Naive thymus-derived CD4-positive, alpha-beta T cell (primary cell): ENCODE measurements at regions not wholly inside any gene's neighbourhood (a gene's known extent, or its start where the extent isn't known, plus 50 kb on each side); places are given as distances from the start of the nearest gene placed in this dataset.

ENCODE experiments used
- ATAC-seq: fragments of 150-1000 bp; cut with Tn5 transposase; 2 replicates; pipeline ENCODE4 v1.10.0; 2021; ENCODE audit warnings: mild to moderate bottlenecking, moderate library complexity
- CTCF ChIA-PET: fragments of 350-600 bp; sonication (Branson Sonifier 250); formaldehyde crosslinking; loops from one replicate; lab custom pipeline; 2021; ENCODE audit warnings: antibody characterized with exemption; lab: Charles Lee
- POLR2A ChIA-PET: fragments of 350-600 bp; sonication (Branson Sonifier 250); formaldehyde crosslinking; loops from one replicate; lab custom pipeline; 2021; ENCODE audit warnings: antibody characterized with exemption, inconsistent platforms; lab: Charles Lee
- DNase-seq, 9 donors: peaks; one replicate each; pipeline versions ENCODE4 v3.0.0 to v3.0.0-alpha.2; 2020 to 2022; ENCODE audit warnings: mixed read lengths in 1 of 9
- H3K27ac ChIP-seq: one replicate; pipeline ENCODE4 v1.7.0; 2013; ENCODE audit warnings: mild to moderate bottlenecking, low read depth, low read length, moderate library complexity
- H3K27me3 ChIP-seq, 2 donors: one replicate each; pipeline ENCODE4 v1.7.0; 2013; ENCODE audit warnings: low read length in 2 of 2, mild to moderate bottlenecking in 2 of 2, moderate library complexity in 2 of 2; ENCODE audit not compliant: control insufficient read depth in 2 of 2, insufficient read depth in 2 of 2
- H3K36me3 ChIP-seq, 3 experiments: 1 replicate in 2 of 3; 2 replicates in 1 of 3; pipeline ENCODE4 v1.7.0; 2013; ENCODE audit warnings: low read length in 3 of 3, mild to moderate bottlenecking in 3 of 3, moderate library complexity in 1 of 3; ENCODE audit not compliant: insufficient read depth in 3 of 3, control insufficient read depth in 2 of 3
- H3K4me1 ChIP-seq, 2 donors: one replicate each; pipeline ENCODE4 v1.7.0; 2013; ENCODE audit warnings: low read length in 2 of 2, mild to moderate bottlenecking in 2 of 2, moderate library complexity in 1 of 2; ENCODE audit not compliant: control insufficient read depth in 2 of 2, insufficient read depth in 2 of 2
- H3K4me3 ChIP-seq: 2 replicates; pipeline ENCODE4 v1.7.0; 2013; ENCODE audit warnings: mild to moderate bottlenecking, low read length
- H3K9me3 ChIP-seq, 3 experiments: 1 replicate in 2 of 3; 2 replicates in 1 of 3; pipeline ENCODE4 v1.7.0; 2013; ENCODE audit warnings: low read length in 3 of 3; ENCODE audit not compliant: control insufficient read depth in 2 of 3
- H3K27ac Mint-ChIP-seq, 9 donors: one replicate each; pipeline ENCODE4 v1.8.0; 2020 to 2022; ENCODE audit warnings: mixed read lengths in 9 of 9, mild to moderate bottlenecking in 8 of 9, moderate library complexity in 5 of 9, inconsistent platforms in 2 of 9
- H3K27me3 Mint-ChIP-seq, 5 donors: one replicate each; pipeline ENCODE4 v1.8.0; 2021 to 2022; ENCODE audit warnings: mixed read lengths in 5 of 5, mild to moderate bottlenecking in 1 of 5
- H3K36me3 Mint-ChIP-seq, 5 donors: one replicate each; pipeline ENCODE4 v1.8.0; 2020 to 2022; ENCODE audit warnings: mixed read lengths in 5 of 5, mild to moderate bottlenecking in 3 of 5, inconsistent platforms in 1 of 5
- H3K4me1 Mint-ChIP-seq, 7 donors: one replicate each; pipeline ENCODE4 v1.8.0; 2020 to 2022; ENCODE audit warnings: mixed read lengths in 7 of 7, mild to moderate bottlenecking in 3 of 7, inconsistent platforms in 1 of 7
- H3K4me3 Mint-ChIP-seq, 10 donors: one replicate each; pipeline ENCODE4 v1.8.0; 2020 to 2022; ENCODE audit warnings: mild to moderate bottlenecking in 10 of 10, mixed read lengths in 10 of 10, moderate library complexity in 6 of 10, inconsistent platforms in 2 of 10
- H3K9me3 Mint-ChIP-seq, 11 donors: one replicate each; pipeline ENCODE4 v1.8.0; 2020 to 2022; ENCODE audit warnings: mixed read lengths in 11 of 11, mild to moderate bottlenecking in 4 of 11, inconsistent platforms in 1 of 11, moderate library complexity in 1 of 11
- intact Hi-C, 2 donors: fragments of 100-400 bp; cut with micrococcal nuclease; formaldehyde crosslinking; loops; one replicate each; pipeline ENCODE4 v1.15.1; 2023

DNA sequence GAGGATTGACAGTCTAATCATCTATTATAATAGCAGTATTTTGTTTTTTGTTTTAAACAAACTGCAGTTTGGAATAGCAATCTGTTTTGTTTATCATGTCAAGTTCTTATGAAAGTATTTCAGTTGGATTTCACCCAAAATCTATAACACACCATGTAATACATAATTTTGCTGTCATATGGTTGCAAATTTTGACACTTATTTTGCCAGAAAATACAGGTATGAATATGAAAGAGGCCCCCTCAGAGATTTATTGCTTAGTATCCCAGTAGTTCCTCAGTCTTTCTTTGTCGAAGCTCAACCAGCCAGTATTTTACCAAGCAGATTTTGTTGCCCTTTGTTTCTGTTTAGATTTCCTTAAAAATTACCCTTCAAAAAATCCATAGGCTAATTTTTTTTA, 317.5 kb upstream of the CXADR start:
- H3K36me3 Mint-ChIP-seq: peaks cover 0 to 3% (median 0%) of the 10 kb centered on the region in 5 donors
- Histone ChIP-seq H3K27ac (no peak overlapping the region), H3K36me3 (no peaks in the 10 kb centered on the region), H3K4me3 (no peak overlapping the region), H3K4me1 (no peaks in the 10 kb centered on the region), H3K9me3 (no peaks in the 10 kb centered on the region), H3K27me3 (no peaks in the 10 kb centered on the region)
- POLR2A ChIA-PET: no interaction called here
- H3K4me3 Mint-ChIP-seq: no peak overlapping the region
- DNase-seq: no peak
- intact Hi-C loops: no loop called here
- ATAC-seq: no peak
- CTCF ChIA-PET: no interaction called here
- no peaks in the 10 kb centered on the region for H3K4me1 Mint-ChIP-seq
- H3K27ac Mint-ChIP-seq: no peak overlapping the region
- peaks cover 2 to 39% (median 14%) of the 10 kb centered on the region in 11 donors for H3K9me3 Mint-ChIP-seq
- H3K27me3 Mint-ChIP-seq: no peaks in the 10 kb centered on the region

DNA sequence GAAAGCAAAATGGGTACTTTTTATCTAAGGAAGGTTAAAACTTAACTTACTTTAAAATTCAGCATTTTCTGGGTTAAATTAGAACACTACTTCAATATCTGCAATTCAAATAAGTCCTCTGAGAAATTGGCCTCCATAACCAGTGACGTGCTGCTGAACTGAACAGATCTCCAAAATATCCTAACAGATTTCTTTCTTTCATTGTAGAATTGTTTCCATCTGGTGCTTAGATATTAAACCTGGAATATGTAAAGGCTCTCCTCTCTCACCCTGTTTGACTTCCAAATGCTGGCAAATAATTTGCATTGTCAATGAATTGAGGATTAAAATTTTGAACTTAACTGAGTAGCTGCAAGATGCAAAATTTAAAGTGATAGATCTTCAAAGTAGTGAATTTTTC, 316.9 kb upstream of the CXADR start:
- Mint-ChIP-seq H3K9me3 (peaks cover 2 to 34% (median 15%) of the 10 kb centered on the region in 11 donors), H3K4me1 (no peaks in the 10 kb centered on the region), H3K27me3 (no peaks in the 10 kb centered on the region), H3K4me3 (no peak overlapping the region), H3K27ac (no peak overlapping the region), H3K36me3 (peaks cover 0 to 3% (median 0%) of the 10 kb centered on the region in 5 donors)
- intact Hi-C loops: no loop called here
- no peaks in the 10 kb centered on the region for H3K36me3 ChIP-seq
- no peak overlapping the region for H3K27ac ChIP-seq
- no peak for ATAC-seq
- H3K4me1 ChIP-seq: no peaks in the 10 kb centered on the region
- ChIA-PET POLR2A (no interaction called here), CTCF (no interaction called here)
- no peak overlapping the region for H3K4me3 ChIP-seq
- DNase-seq: no peak
- H3K9me3 ChIP-seq: no peaks in the 10 kb centered on the region
- H3K27me3 ChIP-seq: no peaks in the 10 kb centered on the region

DNA sequence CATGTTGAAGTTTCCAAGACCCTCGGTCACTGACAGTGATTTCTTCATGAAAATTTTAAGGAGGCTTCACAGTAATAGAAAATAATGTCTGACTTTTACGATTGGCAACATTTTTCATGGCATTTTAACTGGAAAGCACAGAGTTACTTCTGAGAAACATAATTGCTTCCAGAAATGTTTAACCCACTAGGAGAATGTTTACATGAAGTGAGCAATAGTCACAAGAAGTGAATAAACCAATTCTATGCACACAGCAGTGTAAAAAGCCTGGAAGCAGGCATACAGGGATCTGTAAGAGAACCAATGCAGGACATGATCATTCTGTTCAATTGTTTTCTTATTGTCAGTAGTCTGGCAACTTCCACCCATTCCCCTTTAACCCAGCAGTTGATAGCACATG, 316.2 kb upstream of the CXADR start:
- peaks cover 0 to 3% (median 0%) of the 10 kb centered on the region in 5 donors for H3K36me3 Mint-ChIP-seq
- no peak overlapping the region for H3K4me3 Mint-ChIP-seq
- H3K27me3 ChIP-seq: no peaks in the 10 kb centered on the region
- H3K4me3 ChIP-seq: no peak overlapping the region
- H3K9me3 ChIP-seq: no peaks in the 10 kb centered on the region
- no peaks in the 10 kb centered on the region for H3K4me1 ChIP-seq
- H3K36me3 ChIP-seq: no peaks in the 10 kb centered on the region
- DNase-seq: no peak
- CTCF ChIA-PET: no interaction called here
- H3K27ac ChIP-seq: no peak overlapping the region
- no peak overlapping the region for H3K27ac Mint-ChIP-seq
- no peaks in the 10 kb centered on the region for H3K27me3 Mint-ChIP-seq
- intact Hi-C loops: no loop called here
- peaks cover 2 to 34% (median 15%) of the 10 kb centered on the region in 11 donors for H3K9me3 Mint-ChIP-seq
- no peak for ATAC-seq
- H3K4me1 Mint-ChIP-seq: no peaks in the 10 kb centered on the region
- POLR2A ChIA-PET: no interaction called here

DNA sequence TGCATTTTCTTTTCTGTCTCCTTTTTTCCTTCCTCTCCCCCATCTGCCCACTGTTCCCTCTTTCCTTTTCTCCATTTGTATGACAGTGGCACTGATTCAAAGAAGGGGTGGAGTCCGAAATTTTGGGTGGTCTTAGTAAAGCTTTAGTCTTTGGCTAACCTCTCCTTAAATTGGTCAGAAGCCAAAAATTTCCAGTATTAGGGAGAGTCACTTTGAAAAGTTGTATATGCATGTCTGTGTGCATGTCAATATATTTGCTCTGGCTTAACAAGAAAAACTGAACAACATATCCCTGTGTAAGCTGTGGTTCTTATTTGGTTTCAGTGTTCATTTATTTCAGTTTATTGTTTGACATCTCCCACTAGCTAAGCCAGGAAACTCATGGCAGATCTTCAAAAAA, 314.8 kb upstream of the CXADR start:
- H3K27me3 ChIP-seq: no peaks in the 10 kb centered on the region
- intact Hi-C loops: no loop called here
- CTCF ChIA-PET: no interaction called here
- Mint-ChIP-seq H3K27ac (no peak overlapping the region), H3K4me3 (no peak overlapping the region), H3K9me3 (peaks cover 2 to 28% (median 10%) of the 10 kb centered on the region in 11 donors), H3K27me3 (no peaks in the 10 kb centered on the region), H3K4me1 (no peaks in the 10 kb centered on the region), H3K36me3 (peaks cover 0 to 3% (median 0%) of the 10 kb centered on the region in 5 donors)
- no peaks in the 10 kb centered on the region for H3K36me3 ChIP-seq
- DNase-seq: no peak
- no peak for ATAC-seq
- no peaks in the 10 kb centered on the region for H3K9me3 ChIP-seq
- no peak overlapping the region for H3K27ac ChIP-seq
- H3K4me3 ChIP-seq: no peak overlapping the region
- POLR2A ChIA-PET: no interaction called here
- no peaks in the 10 kb centered on the region for H3K4me1 ChIP-seq

DNA sequence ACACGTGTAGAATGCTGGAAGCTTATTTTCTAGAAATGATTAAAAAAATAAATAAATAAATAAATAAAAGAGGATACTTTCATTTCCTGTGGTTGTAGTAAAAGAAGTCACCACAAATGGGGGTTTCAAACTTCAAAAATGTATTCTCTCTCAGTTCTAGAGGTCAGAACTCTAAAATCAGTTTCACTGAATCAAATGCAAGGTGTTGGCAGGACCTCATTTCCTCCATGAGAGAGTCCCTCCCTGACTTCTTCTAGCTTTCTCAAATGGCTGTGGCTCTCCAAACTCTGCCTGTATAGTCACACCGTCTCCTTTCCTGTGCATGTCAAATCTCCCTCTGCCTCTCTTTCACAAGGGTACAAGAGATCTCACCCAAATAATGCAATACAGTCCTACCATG, 312.6 kb upstream of the CXADR start:
- no peaks in the 10 kb centered on the region for H3K4me1 ChIP-seq
- H3K36me3 Mint-ChIP-seq: no peaks in the 10 kb centered on the region
- no peaks in the 10 kb centered on the region for H3K9me3 ChIP-seq
- H3K4me3 ChIP-seq: no peak overlapping the region
- ATAC-seq: no peak
- H3K9me3 Mint-ChIP-seq: peaks cover 1 to 25% (median 8%) of the 10 kb centered on the region in 11 donors
- no peak overlapping the region for H3K4me3 Mint-ChIP-seq
- no peak for DNase-seq
- intact Hi-C loops: no loop called here
- H3K27me3 ChIP-seq: no peaks in the 10 kb centered on the region
- ChIA-PET CTCF (no interaction called here), POLR2A (no interaction called here)
- H3K27me3 Mint-ChIP-seq: no peaks in the 10 kb centered on the region
- no peak overlapping the region for H3K27ac Mint-ChIP-seq
- H3K36me3 ChIP-seq: no peaks in the 10 kb centered on the region
- H3K4me1 Mint-ChIP-seq: no peaks in the 10 kb centered on the region
- no peak overlapping the region for H3K27ac ChIP-seq

DNA sequence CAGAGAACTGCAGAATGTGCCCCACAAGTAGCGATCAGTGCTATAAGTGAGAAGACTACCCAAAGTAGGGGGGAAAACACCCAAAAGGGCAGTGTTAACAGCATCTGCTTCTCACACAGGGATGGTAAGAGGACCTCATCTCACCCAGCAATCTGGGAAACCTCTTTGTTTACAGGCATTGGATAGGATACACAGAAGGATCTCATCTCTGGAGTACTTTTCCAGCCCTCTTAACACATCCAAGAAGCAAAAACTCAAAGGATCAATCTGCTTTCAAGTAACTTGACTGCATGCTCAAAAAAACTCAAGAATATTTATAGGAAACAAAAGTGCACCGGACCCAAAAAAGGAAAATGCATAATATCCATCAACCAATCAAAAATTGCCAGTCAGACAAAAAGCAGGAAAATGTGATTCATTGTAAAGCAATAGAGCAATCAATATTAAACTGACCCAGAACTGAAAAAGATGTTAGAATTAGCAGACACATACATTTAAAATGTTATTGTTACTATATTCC, 311.0 kb upstream of the CXADR start:
- Mint-ChIP-seq H3K4me1 (no peaks in the 10 kb centered on the region), H3K4me3 (no peak overlapping the region), H3K9me3 (peaks cover 2 to 22% (median 12%) of the 10 kb centered on the region in 11 donors), H3K27me3 (no peaks in the 10 kb centered on the region), H3K27ac (no peak overlapping the region), H3K36me3 (no peaks in the 10 kb centered on the region)
- Histone ChIP-seq H3K36me3 (no peaks in the 10 kb centered on the region), H3K9me3 (no peaks in the 10 kb centered on the region), H3K27me3 (no peaks in the 10 kb centered on the region), H3K4me1 (no peaks in the 10 kb centered on the region), H3K4me3 (no peak overlapping the region), H3K27ac (no peak overlapping the region)
- intact Hi-C loops: no loop called here
- CTCF ChIA-PET: no interaction called here
- POLR2A ChIA-PET: no interaction called here
- ATAC-seq: no peak
- no peak for DNase-seq

DNA sequence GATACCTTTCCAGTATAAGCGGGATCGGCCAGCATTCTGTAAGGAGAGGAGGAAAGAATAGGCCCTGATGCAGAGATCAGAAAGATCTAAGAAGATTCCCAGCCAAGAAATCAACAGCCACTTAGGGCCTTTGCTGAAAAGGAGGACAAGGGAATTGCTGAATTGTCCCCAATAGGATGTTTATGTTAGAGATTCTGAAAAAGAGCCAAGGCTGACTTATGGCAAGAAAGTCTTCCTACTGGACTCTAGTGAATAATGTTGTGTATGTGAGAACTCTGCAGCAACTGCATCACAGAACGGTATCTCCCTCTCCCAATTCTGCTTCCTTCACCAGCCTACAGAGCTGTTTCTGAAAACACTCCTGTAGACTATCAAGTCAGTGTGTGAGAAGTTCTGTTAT, 298.0 kb upstream of the CXADR start:
- Histone ChIP-seq H3K36me3 (no peaks in the 10 kb centered on the region), H3K27me3 (no peaks in the 10 kb centered on the region), H3K27ac (no peak overlapping the region), H3K9me3 (no peaks in the 10 kb centered on the region), H3K4me3 (no peak overlapping the region), H3K4me1 (no peaks in the 10 kb centered on the region)
- H3K4me3 Mint-ChIP-seq: no peak overlapping the region
- no peaks in the 10 kb centered on the region for H3K27me3 Mint-ChIP-seq
- intact Hi-C loops: no loop called here
- ChIA-PET CTCF (no interaction called here), POLR2A (no interaction called here)
- DNase-seq: no peak
- no peak for ATAC-seq
- no peaks in the 10 kb centered on the region for H3K36me3 Mint-ChIP-seq
- H3K27ac Mint-ChIP-seq: no peak overlapping the region
- H3K4me1 Mint-ChIP-seq: no peaks in the 10 kb centered on the region
- peaks cover 0 to 23% (median 8%) of the 10 kb centered on the region in 11 donors for H3K9me3 Mint-ChIP-seq
